ENCODE measurements at regions not wholly inside any gene's neighbourhood (a gene's known extent, or its start where the extent isn't known, plus 50 kb on each side); places are given as distances from the start of the nearest gene placed in this dataset.

GRCh38 chr1:163477276-163477830, 155.6 kb downstream of the NUF2 start:
- TF ChIP-seq CTCF (IDR thresholded peaks at IDR 0.05): no peak

DNA sequence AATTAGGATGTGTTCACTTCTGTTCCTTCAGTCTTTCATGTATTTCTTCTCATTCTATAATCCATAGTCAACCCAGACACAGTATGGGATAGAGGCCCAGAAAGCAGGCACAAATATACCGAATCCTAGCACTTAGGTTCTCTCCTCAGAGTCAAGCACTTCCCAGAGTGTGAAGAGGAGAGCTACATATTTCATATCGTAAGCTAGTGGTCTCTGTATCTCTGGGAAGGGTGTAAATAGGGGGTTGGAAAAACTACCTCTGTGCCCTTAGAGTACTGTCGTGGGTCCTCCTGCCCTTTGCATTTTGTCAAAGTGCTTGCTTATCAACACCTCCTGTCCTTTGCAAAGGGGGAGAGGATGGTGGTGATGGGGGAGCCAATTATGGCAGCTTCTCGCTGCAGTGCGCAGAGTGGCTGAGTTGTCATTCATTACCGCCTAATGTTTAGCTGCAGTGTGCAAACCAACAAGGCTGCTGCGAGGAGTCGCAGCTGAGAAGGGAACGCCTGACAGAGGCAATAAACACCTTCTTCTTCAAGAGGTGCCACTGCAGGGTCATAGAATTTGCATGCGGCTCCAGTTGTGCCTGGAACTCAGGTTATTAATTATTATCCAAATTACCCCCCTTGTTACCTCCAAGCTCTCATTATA, 182.7 kb downstream of the NUF2 start:
- no peak for TF ChIP-seq CTCF (IDR thresholded peaks at IDR 0.05)

DNA sequence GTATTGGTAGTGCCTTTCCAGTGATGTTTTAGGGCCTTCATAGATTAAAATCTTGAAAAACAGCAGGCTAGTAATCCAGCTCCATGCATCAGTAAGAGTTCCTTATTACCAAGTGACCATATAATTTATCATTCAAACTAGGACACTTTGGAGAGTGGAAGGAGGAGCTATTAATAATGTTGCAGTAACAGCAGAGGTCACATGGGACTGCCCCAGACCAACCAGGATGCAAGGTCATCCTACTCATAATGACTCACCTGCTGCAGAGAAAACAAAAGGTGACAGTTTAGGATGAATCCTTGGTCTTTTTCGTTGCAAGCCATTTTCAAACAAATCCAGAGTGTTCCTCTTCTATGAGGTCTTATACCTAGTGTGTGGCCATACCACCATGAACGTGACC, 187.4 kb downstream of the NUF2 start:
- TF ChIP-seq CTCF (IDR thresholded peaks at IDR 0.05): no peak

GRCh38 chr1:163512349-163512989, 190.7 kb downstream of the NUF2 start:
- no peak for TF ChIP-seq CTCF (IDR thresholded peaks at IDR 0.05)

- TF ChIP-seq CTCF (IDR thresholded peaks at IDR 0.05): no peak
Observed at GRCh38 chr1:163523375-163524029, 201.7 kb downstream of the NUF2 start.

GRCh38 chr1:163528710-163529348, 207.1 kb downstream of the NUF2 start:
- TF ChIP-seq CTCF (IDR thresholded peaks at IDR 0.05): peak; percentile 79

- TF ChIP-seq CTCF (IDR thresholded peaks at IDR 0.05): no peak
Observed at GRCh38 chr1:163531345-163531744, 209.6 kb downstream of the NUF2 start.

All from LNCAP (cell line).